Endothelial cell of umbilical vein (primary cell): ENCODE measurements at regions not wholly inside any gene's neighbourhood (a gene's known extent, or its start where the extent isn't known, plus 50 kb on each side); places are given as distances from the start of the nearest gene placed in this dataset.

ENCODE experiments used
- CTCF ChIP-seq, 2 donors: IDR thresholded peaks; 1 replicate in 1 of 2; 2 replicates in 1 of 2; pipeline ENCODE4 v1.5.1; 2011; ENCODE audit warnings: low read length in 2 of 2, mild to moderate bottlenecking in 2 of 2, moderate library complexity in 2 of 2, control low read depth in 1 of 2, inconsistent platforms in 1 of 2, low read depth in 1 of 2; ENCODE audit not compliant: insufficient read depth in 1 of 2; ENCODE audit errors: extremely low read depth in 1 of 2
- POLR2A ChIP-seq: IDR thresholded peaks from 2 replicates; pipeline ENCODE4 v1.6.1; 2012; ENCODE audit warnings: low read depth, mild to moderate bottlenecking, control low read depth, low read length

- TF ChIP-seq CTCF (IDR thresholded peaks at IDR 0.05; ENCODE audit: extremely low read depth in 1 of 2, insufficient read depth in 1 of 2, low read depth in 1 of 2, low read length in 2 of 2) (no peak), POLR2A (no peak)
These were observed 577.4 kb downstream of the CPS1 start for GRCh38 chr2:211133766-211134165.
